ENCODE measurements at regions not wholly inside any gene's neighbourhood (a gene's known extent, or its start where the extent isn't known, plus 50 kb on each side); places are given as distances from the start of the nearest gene placed in this dataset.

DNA sequence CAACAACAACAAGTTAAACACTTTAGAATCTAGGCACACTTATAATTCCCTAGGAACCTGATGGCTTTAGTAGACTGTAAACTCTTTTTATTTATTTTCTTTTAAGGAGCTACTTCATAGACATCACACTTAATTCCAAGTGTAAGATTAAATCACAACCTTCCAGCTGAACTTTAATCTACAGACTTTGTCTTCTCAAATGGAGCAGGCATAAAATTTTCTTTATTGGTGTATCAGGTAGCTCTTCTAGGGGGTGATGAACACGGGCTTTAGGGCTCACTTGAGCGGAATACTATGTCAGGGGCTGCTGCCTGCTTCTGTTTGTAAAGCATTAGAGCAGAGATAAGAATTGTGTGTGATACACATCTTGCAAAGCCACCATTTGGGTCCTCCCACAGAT, 525.8 kb upstream of the FAT3 start:
- no peak for DNase-seq
- Histone ChIP-seq H3K36me3 (ENCODE audit: control insufficient read depth in 4 of 4, insufficient read depth in 4 of 4, low read length in 3 of 4) (no peaks in the 10 kb centered on the region), H3K27me3 (replicated peaks in 2 of 5; ENCODE audit: control insufficient read depth in 4 of 5, insufficient read depth in 5 of 5, low read length in 4 of 5) (no peaks in the 10 kb centered on the region), H3K9me3 (ENCODE audit: control extremely low read depth in 1 of 5, control insufficient read depth in 4 of 5, insufficient read depth in 2 of 5, low read depth in 1 of 5, low read length in 4 of 5) (no peaks in the 10 kb centered on the region), H3K4me1 (ENCODE audit: control extremely low read depth in 1 of 4, control insufficient read depth in 4 of 4, insufficient read depth in 4 of 4, low read length in 3 of 4) (no peaks in the 10 kb centered on the region), H3K27ac (ENCODE audit: insufficient read depth in 1 of 2, low read depth in 1 of 2, low read length in 2 of 2, poor library complexity in 1 of 2, severe bottlenecking in 2 of 2) (no peak overlapping the region), H3K4me3 (ENCODE audit: control insufficient read depth in 1 of 7, extremely low read depth in 1 of 7, insufficient read depth in 4 of 7, low read depth in 2 of 7, low read length in 6 of 7) (no peak overlapping the region)
- POLR2A ChIA-PET, result no interaction called here
- WGBS (ENCODE audit: insufficient coverage), result no CpG with 5 or more reads among the region's 2 CpGs
- CTCF ChIA-PET, result no interaction called here

- Histone ChIP-seq H3K27me3 (replicated peaks in 2 of 5; ENCODE audit: control insufficient read depth in 4 of 5, insufficient read depth in 5 of 5, low read length in 4 of 5) (no peaks in the 10 kb centered on the region), H3K4me1 (ENCODE audit: control extremely low read depth in 1 of 4, control insufficient read depth in 4 of 4, insufficient read depth in 4 of 4, low read length in 3 of 4) (no peaks in the 10 kb centered on the region), H3K9me3 (ENCODE audit: control extremely low read depth in 1 of 5, control insufficient read depth in 4 of 5, insufficient read depth in 2 of 5, low read depth in 1 of 5, low read length in 4 of 5) (no peaks in the 10 kb centered on the region), H3K27ac (ENCODE audit: insufficient read depth in 1 of 2, low read depth in 1 of 2, low read length in 2 of 2, poor library complexity in 1 of 2, severe bottlenecking in 2 of 2) (no peak overlapping the region), H3K36me3 (ENCODE audit: control insufficient read depth in 4 of 4, insufficient read depth in 4 of 4, low read length in 3 of 4) (no peaks in the 10 kb centered on the region), H3K4me3 (ENCODE audit: control insufficient read depth in 1 of 7, extremely low read depth in 1 of 7, insufficient read depth in 4 of 7, low read depth in 2 of 7, low read length in 6 of 7) (no peak overlapping the region)
- no peak for DNase-seq
- CTCF ChIA-PET, result no interaction called here
- WGBS (ENCODE audit: insufficient coverage), result 43% methylated on average over 1 of the region's 1 CpG
- POLR2A ChIA-PET, result no interaction called here
Observed at GRCh38 chr11:91694331-91694730, 530.3 kb upstream of the FAT3 start.

DNA sequence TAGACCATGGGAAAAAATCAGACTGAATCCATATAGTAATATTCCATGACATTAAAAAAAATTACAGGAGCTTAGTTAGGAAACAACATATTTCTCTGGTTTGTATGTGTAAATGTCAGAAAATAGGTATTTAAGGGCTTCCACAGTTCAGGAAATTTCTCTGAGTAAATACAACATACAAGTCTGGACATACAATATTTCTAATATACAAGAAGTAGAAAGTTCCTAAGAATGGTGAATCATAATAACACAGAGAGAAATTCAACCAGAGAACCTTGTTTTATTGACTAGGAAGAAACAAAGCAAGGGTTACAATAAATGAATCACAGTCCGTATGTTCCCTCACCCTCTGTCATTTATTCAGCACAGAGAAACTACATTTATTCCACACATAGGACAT, 532.7 kb upstream of the FAT3 start:
- ChIA-PET POLR2A (no interaction called here), CTCF (no interaction called here)
- DNase-seq, result no peak
- H3K4me3 ChIP-seq (ENCODE audit: control insufficient read depth in 1 of 7, extremely low read depth in 1 of 7, insufficient read depth in 4 of 7, low read depth in 2 of 7, low read length in 6 of 7), result no peak overlapping the region
- H3K27ac ChIP-seq (ENCODE audit: insufficient read depth in 1 of 2, low read depth in 1 of 2, low read length in 2 of 2, poor library complexity in 1 of 2, severe bottlenecking in 2 of 2), result no peak overlapping the region
- no peaks in the 10 kb centered on the region for H3K36me3 ChIP-seq (ENCODE audit: control insufficient read depth in 4 of 4, insufficient read depth in 4 of 4, low read length in 3 of 4)
- H3K4me1 ChIP-seq (ENCODE audit: control extremely low read depth in 1 of 4, control insufficient read depth in 4 of 4, insufficient read depth in 4 of 4, low read length in 3 of 4), result no peaks in the 10 kb centered on the region
- H3K27me3 ChIP-seq (replicated peaks in 2 of 5; ENCODE audit: control insufficient read depth in 4 of 5, insufficient read depth in 5 of 5, low read length in 4 of 5), result no peaks in the 10 kb centered on the region
- no CpG with 5 or more reads among the region's 1 CpG for WGBS (ENCODE audit: insufficient coverage)
- no peaks in the 10 kb centered on the region for H3K9me3 ChIP-seq (ENCODE audit: control extremely low read depth in 1 of 5, control insufficient read depth in 4 of 5, insufficient read depth in 2 of 5, low read depth in 1 of 5, low read length in 4 of 5)

DNA sequence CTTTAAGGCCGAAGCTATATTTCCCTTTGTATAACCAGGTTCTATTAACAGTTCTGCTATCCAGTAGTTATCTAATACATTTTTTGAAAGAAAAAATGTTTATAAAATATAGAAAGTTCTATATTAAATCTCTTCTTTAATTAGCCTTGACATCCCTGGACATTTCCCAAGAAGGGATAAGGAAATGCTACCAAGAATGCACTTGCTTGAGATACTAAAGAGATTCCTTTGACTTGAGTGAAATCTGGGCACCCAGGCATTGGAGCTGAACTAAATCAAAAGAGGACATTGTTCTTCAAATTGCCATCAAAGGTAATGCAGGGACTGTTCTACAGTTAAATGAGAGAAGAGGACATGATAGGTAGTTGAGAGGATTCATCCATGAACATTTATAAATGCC, 535.9 kb upstream of the FAT3 start:
- H3K27me3 ChIP-seq (replicated peaks in 2 of 5; ENCODE audit: control insufficient read depth in 4 of 5, insufficient read depth in 5 of 5, low read length in 4 of 5), result no peaks in the 10 kb centered on the region
- no CpG with 5 or more reads among the region's 1 CpG for WGBS (ENCODE audit: insufficient coverage)
- H3K27ac ChIP-seq (ENCODE audit: insufficient read depth in 1 of 2, low read depth in 1 of 2, low read length in 2 of 2, poor library complexity in 1 of 2, severe bottlenecking in 2 of 2), result no peak overlapping the region
- ChIA-PET CTCF (interaction anchor here (1.5 kb wide), 1 partner anchor 10 kb away, joined by 5 read pairs; no protein-coding TSS in a partner anchor), POLR2A (no interaction called here)
- H3K9me3 ChIP-seq (ENCODE audit: control extremely low read depth in 1 of 5, control insufficient read depth in 4 of 5, insufficient read depth in 2 of 5, low read depth in 1 of 5, low read length in 4 of 5), result no peaks in the 10 kb centered on the region
- H3K4me3 ChIP-seq (ENCODE audit: control insufficient read depth in 1 of 7, extremely low read depth in 1 of 7, insufficient read depth in 4 of 7, low read depth in 2 of 7, low read length in 6 of 7), result no peak overlapping the region
- no peaks in the 10 kb centered on the region for H3K36me3 ChIP-seq (ENCODE audit: control insufficient read depth in 4 of 4, insufficient read depth in 4 of 4, low read length in 3 of 4)
- no peaks in the 10 kb centered on the region for H3K4me1 ChIP-seq (ENCODE audit: control extremely low read depth in 1 of 4, control insufficient read depth in 4 of 4, insufficient read depth in 4 of 4, low read length in 3 of 4)
- DNase-seq, result no peak

DNA sequence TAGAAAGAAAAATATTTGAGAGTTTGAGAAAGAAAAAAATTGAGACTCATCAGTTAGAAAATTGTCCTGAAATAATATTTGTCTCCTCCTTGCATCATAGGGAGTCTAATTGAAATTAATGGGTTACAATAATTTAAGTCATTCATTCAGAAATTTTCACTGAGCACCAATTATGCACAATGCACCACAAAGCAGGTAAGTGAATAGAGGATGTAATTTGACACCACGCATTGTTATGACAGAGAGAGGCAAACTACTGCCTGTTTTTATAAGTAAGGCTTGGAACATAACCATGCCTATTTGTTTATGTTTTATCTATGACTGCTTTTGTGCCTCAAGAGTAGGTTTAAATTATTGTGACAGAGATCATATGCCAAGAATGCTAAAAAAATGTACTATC, 537.9 kb upstream of the FAT3 start:
- no peak for DNase-seq
- Histone ChIP-seq H3K27ac (ENCODE audit: insufficient read depth in 1 of 2, low read depth in 1 of 2, low read length in 2 of 2, poor library complexity in 1 of 2, severe bottlenecking in 2 of 2) (no peak overlapping the region), H3K4me1 (ENCODE audit: control extremely low read depth in 1 of 4, control insufficient read depth in 4 of 4, insufficient read depth in 4 of 4, low read length in 3 of 4) (no peaks in the 10 kb centered on the region), H3K27me3 (replicated peaks in 2 of 5; ENCODE audit: control insufficient read depth in 4 of 5, insufficient read depth in 5 of 5, low read length in 4 of 5) (no peaks in the 10 kb centered on the region), H3K9me3 (ENCODE audit: control extremely low read depth in 1 of 5, control insufficient read depth in 4 of 5, insufficient read depth in 2 of 5, low read depth in 1 of 5, low read length in 4 of 5) (no peaks in the 10 kb centered on the region), H3K4me3 (ENCODE audit: control insufficient read depth in 1 of 7, extremely low read depth in 1 of 7, insufficient read depth in 4 of 7, low read depth in 2 of 7, low read length in 6 of 7) (no peak overlapping the region), H3K36me3 (ENCODE audit: control insufficient read depth in 4 of 4, insufficient read depth in 4 of 4, low read length in 3 of 4) (no peaks in the 10 kb centered on the region)
- WGBS (ENCODE audit: insufficient coverage), result 100% methylated on average over 1 of the region's 1 CpG
- ChIA-PET CTCF (no interaction called here), POLR2A (no interaction called here)

DNA sequence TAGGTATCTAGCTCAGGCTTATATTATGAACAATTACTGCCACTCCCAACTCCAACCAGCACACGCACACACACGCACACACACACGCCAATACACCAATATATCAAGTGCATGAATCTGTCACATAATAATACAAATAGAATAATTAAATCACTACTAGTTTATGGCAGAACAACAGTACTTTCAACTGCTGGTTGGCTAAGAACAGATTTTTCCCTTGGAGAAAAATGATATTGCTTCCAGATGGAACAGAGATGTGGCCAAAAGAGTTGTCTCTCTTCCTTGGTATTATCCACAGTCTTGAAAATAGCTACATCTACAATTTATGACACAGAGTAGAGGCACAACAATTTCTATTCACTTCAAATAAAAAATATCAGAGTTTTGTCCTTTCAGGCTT, 538.3 kb upstream of the FAT3 start:
- DNase-seq, result no peak

DNA sequence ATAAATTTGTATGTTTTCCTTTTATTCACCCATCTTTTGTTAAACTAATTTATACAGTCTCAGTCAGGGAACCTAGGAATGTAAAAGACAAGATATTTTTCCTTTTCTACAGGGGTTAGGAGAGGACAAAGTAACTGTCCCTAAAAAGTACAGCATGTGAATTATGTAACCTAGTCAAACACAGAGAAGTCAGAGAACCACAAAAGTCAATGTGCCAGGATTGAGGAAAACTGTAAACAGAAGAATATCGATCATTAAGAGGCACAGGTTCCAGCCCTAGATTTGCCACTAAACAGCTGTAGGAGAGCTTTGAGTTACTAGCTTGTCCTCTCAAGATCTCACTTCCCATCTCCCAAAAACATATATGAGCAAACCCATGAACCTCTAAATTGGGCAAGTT, 550.9 kb upstream of the FAT3 start:
- H3K4me1 ChIP-seq (ENCODE audit: control extremely low read depth in 1 of 4, control insufficient read depth in 4 of 4, insufficient read depth in 4 of 4, low read length in 3 of 4), result no peaks in the 10 kb centered on the region
- H3K27ac ChIP-seq (ENCODE audit: insufficient read depth in 1 of 2, low read depth in 1 of 2, low read length in 2 of 2, poor library complexity in 1 of 2, severe bottlenecking in 2 of 2), result no peak overlapping the region
- POLR2A ChIA-PET, result no interaction called here
- no peaks in the 10 kb centered on the region for H3K36me3 ChIP-seq (ENCODE audit: control insufficient read depth in 4 of 4, insufficient read depth in 4 of 4, low read length in 3 of 4)
- H3K4me3 ChIP-seq (ENCODE audit: control insufficient read depth in 1 of 7, extremely low read depth in 1 of 7, insufficient read depth in 4 of 7, low read depth in 2 of 7, low read length in 6 of 7), result no peak overlapping the region
- 89% methylated on average over 1 of the region's 1 CpG for WGBS (ENCODE audit: insufficient coverage)
- H3K27me3 ChIP-seq (replicated peaks in 2 of 5; ENCODE audit: control insufficient read depth in 4 of 5, insufficient read depth in 5 of 5, low read length in 4 of 5), result no peaks in the 10 kb centered on the region
- H3K9me3 ChIP-seq (ENCODE audit: control extremely low read depth in 1 of 5, control insufficient read depth in 4 of 5, insufficient read depth in 2 of 5, low read depth in 1 of 5, low read length in 4 of 5), result no peaks in the 10 kb centered on the region
- CTCF ChIA-PET, result no interaction called here
- DNase-seq, result no peak

More for the DNA sequence above, 538.3 kb upstream of the FAT3 start:
- Histone ChIP-seq H3K9me3 (ENCODE audit: control extremely low read depth in 1 of 5, control insufficient read depth in 4 of 5, insufficient read depth in 2 of 5, low read depth in 1 of 5, low read length in 4 of 5) (no peaks in the 10 kb centered on the region), H3K36me3 (ENCODE audit: control insufficient read depth in 4 of 4, insufficient read depth in 4 of 4, low read length in 3 of 4) (no peaks in the 10 kb centered on the region), H3K27ac (ENCODE audit: insufficient read depth in 1 of 2, low read depth in 1 of 2, low read length in 2 of 2, poor library complexity in 1 of 2, severe bottlenecking in 2 of 2) (no peak overlapping the region), H3K27me3 (replicated peaks in 2 of 5; ENCODE audit: control insufficient read depth in 4 of 5, insufficient read depth in 5 of 5, low read length in 4 of 5) (no peaks in the 10 kb centered on the region), H3K4me3 (ENCODE audit: control insufficient read depth in 1 of 7, extremely low read depth in 1 of 7, insufficient read depth in 4 of 7, low read depth in 2 of 7, low read length in 6 of 7) (no peak overlapping the region), H3K4me1 (ENCODE audit: control extremely low read depth in 1 of 4, control insufficient read depth in 4 of 4, insufficient read depth in 4 of 4, low read length in 3 of 4) (no peaks in the 10 kb centered on the region)
- POLR2A ChIA-PET, result no interaction called here
- no CpG with 5 or more reads among the region's 3 CpGs for WGBS (ENCODE audit: insufficient coverage)
- CTCF ChIA-PET, result no interaction called here
